ENCODE measurements at regions not wholly inside any gene's neighbourhood (a gene's known extent, or its start where the extent isn't known, plus 50 kb on each side); places are given as distances from the start of the nearest gene placed in this dataset.

GRCh38 chr11:45424411-45425180 lies 138.5 kb upstream of the SYT13 start:
- Histone ChIP-seq H3K36me3 (ENCODE audit: control insufficient read depth, insufficient read depth, low read length) (no peaks in the 10 kb centered on the region), H3K27me3 (ENCODE audit: control insufficient read depth, insufficient read depth, low read length) (peaks cover 11% of the 10 kb centered on the region), H3K9me3 (ENCODE audit: control insufficient read depth, insufficient read depth, low read depth, low read length) (no peaks in the 10 kb centered on the region), H3K27ac (ENCODE audit: low read length) (no peak overlapping the region), H3K4me1 (ENCODE audit: control insufficient read depth, insufficient read depth, low read length) (no peaks in the 10 kb centered on the region), H3K4me3 (ENCODE audit: low read depth in 2 of 2, low read length in 2 of 2) (no peak overlapping the region)
- no peak for ATAC-seq
- intact Hi-C loops (cut with micrococcal nuclease; ENCODE audit: unreplicated experiment): no loop called here
- POLR2A ChIA-PET: no interaction called here
- CTCF ChIA-PET: no interaction called here
- no peak for DNase-seq (ENCODE audit: low read depth, low spot score)
- in situ Hi-C loops (cut with HindIII; ENCODE audit: low pct_unique_long_range_greater_than_20kb, low sequenced_read_pairs): no loop called here
- TF ChIP-seq TCF7L2 (IDR thresholded peaks at IDR 0.05; ENCODE audit: low read depth, low read length): no peak
- no peak for TF ChIP-seq SIN3A (IDR thresholded peaks at IDR 0.05; ENCODE audit: borderline replicate concordance, insufficient read depth, low read depth, low read length)
- no peak for TF ChIP-seq POLR2AphosphoS5 (IDR thresholded peaks at IDR 0.05; ENCODE audit: low read depth, low read length)
- TF ChIP-seq CTCF (IDR thresholded peaks at IDR 0.05): no peak
- TF ChIP-seq REST (IDR thresholded peaks at IDR 0.05; ENCODE audit: insufficient read depth in 1 of 2, low read depth in 2 of 2, low read length in 1 of 2): no peak
- BruUV-seq (replicated peaks): no TSS peak

- no peaks in the 10 kb centered on the region for H3K36me3 ChIP-seq (ENCODE audit: control insufficient read depth, insufficient read depth, low read length)
- TF ChIP-seq TCF7L2 (IDR thresholded peaks at IDR 0.05; ENCODE audit: low read depth, low read length) (no peak), SIN3A (IDR thresholded peaks at IDR 0.05; ENCODE audit: borderline replicate concordance, insufficient read depth, low read depth, low read length) (no peak), CTCF (IDR thresholded peaks at IDR 0.05) (no peak), POLR2AphosphoS5 (IDR thresholded peaks at IDR 0.05; ENCODE audit: low read depth, low read length) (no peak), REST (IDR thresholded peaks at IDR 0.05; ENCODE audit: insufficient read depth in 1 of 2, low read depth in 2 of 2, low read length in 1 of 2) (no peak)
- intact Hi-C loops (cut with micrococcal nuclease; ENCODE audit: unreplicated experiment): no loop called here
- no TSS peak for BruUV-seq (replicated peaks)
- no peaks in the 10 kb centered on the region for H3K4me1 ChIP-seq (ENCODE audit: control insufficient read depth, insufficient read depth, low read length)
- H3K27me3 ChIP-seq (ENCODE audit: control insufficient read depth, insufficient read depth, low read length): peaks cover 16% of the 10 kb centered on the region
- DNase-seq (ENCODE audit: low read depth, low spot score): no peak
- no peak overlapping the region for H3K27ac ChIP-seq (ENCODE audit: low read length)
- H3K4me3 ChIP-seq (ENCODE audit: low read depth in 2 of 2, low read length in 2 of 2): no peak overlapping the region
- no peak for ATAC-seq
- H3K9me3 ChIP-seq (ENCODE audit: control insufficient read depth, insufficient read depth, low read depth, low read length): no peaks in the 10 kb centered on the region; the same call in 1 of the 2 replicates
- ChIA-PET POLR2A (no interaction called here), CTCF (no interaction called here)
- in situ Hi-C loops (cut with HindIII; ENCODE audit: low pct_unique_long_range_greater_than_20kb, low sequenced_read_pairs): no loop called here
Measured at GRCh38 chr11:45423475-45424120, 137.5 kb upstream of the SYT13 start.

All from Panc1 (cell line).